Fibroblast of the aortic adventitia (primary cell): ENCODE measurements at regions not wholly inside any gene's neighbourhood (a gene's known extent, or its start where the extent isn't known, plus 50 kb on each side); places are given as distances from the start of the nearest gene placed in this dataset.

ENCODE experiments used
- DNase-seq: peaks from one replicate; pipeline ENCODE4 v3.0.0-alpha.2; 2010; ENCODE audit warnings: low read depth
- H3K4me3 ChIP-seq: 2 replicates; pipeline ENCODE4 v1.5.1; 2011; ENCODE audit warnings: low read depth, mild to moderate bottlenecking, control low read depth, low read length, moderate library complexity
- TF ChIP-seq, protein P1 (sequence below): IDR thresholded peaks from 2 replicates; pipeline ENCODE4 v1.5.1; 2011; ENCODE audit warnings: mild to moderate bottlenecking, low read length, control low read depth, inconsistent platforms; ENCODE audit not compliant: insufficient read depth

DNA sequence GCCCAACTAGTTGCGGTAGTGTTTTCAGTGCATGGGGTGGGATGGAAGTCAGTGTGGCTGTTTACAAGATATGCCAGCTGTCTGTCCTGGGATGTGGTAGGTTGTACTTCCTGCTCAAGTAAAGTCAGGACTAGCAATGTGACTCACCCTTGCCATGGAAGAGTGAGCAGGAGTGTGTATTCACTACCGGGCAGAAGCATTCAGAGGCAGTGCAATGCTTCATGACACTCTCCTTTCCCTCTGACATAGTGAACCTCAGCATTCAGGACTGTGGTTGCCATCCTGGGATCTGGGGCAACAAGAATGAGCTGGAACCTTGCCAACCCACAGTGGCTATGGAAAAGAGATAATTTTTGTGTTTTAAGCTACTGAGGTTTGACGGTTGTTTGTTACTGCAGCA is 68.9 kb downstream of the BOD1 start:
- peak; percentile 22 for DNase-seq

DNA sequence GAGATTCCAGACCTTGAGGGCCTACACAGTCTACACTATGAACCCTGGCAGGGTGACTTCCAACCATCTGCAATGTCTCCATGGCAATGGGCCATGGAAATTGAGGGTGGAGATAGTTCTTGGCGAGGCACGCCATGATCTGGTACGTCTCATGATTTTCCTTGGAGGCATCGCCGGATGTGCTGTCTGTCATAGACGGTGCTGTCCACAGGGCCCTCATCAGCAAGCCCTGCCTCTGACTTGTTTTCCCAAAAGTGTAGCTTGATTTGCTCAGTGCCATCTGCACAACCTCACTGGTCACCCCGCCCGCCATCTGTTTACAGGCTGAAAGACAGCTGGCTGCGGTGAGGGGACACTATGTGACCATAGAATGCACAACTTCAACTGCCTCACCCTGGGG is 73.5 kb downstream of the BOD1 start:
- DNase-seq = peak; percentile 19
- H3K4me3 ChIP-seq = no peak overlapping the region
- TF ChIP-seq, protein P1, sequence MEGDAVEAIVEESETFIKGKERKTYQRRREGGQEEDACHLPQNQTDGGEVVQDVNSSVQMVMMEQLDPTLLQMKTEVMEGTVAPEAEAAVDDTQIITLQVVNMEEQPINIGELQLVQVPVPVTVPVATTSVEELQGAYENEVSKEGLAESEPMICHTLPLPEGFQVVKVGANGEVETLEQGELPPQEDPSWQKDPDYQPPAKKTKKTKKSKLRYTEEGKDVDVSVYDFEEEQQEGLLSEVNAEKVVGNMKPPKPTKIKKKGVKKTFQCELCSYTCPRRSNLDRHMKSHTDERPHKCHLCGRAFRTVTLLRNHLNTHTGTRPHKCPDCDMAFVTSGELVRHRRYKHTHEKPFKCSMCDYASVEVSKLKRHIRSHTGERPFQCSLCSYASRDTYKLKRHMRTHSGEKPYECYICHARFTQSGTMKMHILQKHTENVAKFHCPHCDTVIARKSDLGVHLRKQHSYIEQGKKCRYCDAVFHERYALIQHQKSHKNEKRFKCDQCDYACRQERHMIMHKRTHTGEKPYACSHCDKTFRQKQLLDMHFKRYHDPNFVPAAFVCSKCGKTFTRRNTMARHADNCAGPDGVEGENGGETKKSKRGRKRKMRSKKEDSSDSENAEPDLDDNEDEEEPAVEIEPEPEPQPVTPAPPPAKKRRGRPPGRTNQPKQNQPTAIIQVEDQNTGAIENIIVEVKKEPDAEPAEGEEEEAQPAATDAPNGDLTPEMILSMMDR = no peak

More for the DNA sequence above, 68.9 kb downstream of the BOD1 start:
- H3K4me3 ChIP-seq = no peak overlapping the region
- TF ChIP-seq, protein P1 = no peak

DNA sequence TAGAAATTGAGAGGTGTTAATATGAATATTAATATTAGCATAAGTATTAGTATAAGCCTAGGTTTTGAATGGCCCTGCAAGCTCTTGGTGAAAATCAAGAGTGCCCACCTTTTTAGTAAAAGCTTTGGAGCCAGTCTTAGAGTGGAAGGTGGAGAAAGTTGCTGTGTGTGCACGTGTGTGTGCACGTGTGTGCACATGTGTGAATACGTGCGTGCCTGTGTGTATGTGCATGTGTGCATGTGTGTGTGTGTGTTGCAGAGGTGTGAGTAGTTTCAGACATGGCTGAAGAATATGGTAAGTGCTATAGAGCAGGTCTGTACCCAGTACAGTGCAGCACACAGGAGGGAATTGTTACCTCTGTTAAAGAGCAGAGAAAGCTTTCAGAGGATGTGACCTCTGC is 74.3 kb downstream of the BOD1 start:
- TF ChIP-seq, protein P1 = no peak
- no peak overlapping the region for H3K4me3 ChIP-seq
- no peak for DNase-seq

DNA sequence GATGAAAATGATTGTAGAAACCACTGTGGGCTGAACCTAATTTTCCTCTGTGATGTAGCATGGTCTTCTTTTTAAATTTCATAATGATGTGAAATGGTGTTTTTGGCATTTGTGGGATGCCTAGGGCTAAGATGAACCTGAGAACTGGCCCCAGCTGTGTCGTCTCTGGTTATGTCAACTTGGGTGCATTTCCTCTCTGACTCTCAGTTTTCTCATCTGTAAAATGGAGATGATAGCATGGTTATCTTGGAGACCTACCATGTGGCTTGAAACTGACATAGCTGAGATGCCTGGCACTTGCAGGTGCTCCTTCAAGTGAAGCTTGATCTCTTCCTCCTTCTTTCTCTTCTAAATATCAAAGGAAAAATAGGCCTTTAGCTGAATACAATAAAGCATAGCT is 77.8 kb downstream of the BOD1 start:
- DNase-seq = no peak
- TF ChIP-seq, protein P1 = no peak
- H3K4me3 ChIP-seq = no peak overlapping the region

DNA sequence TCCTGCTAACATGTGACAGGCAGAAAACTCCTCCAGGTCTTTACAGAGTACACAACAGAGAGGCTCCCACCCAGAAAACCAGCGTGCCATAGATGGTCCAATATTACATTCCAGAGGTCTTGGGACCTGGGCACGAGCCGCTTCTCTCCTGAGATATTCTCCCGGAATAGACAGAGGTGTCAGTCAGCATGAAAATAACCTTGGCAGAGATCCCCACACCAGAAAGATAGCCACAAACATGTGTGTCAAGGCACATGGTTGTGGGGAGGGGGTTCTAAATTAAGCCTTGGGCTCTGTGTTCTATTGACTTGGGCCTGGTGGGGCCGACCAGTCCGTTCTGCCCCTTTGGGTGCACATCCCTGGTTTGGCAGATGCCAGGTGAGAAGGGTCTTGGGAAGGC is 78.4 kb downstream of the BOD1 start:
- no peak overlapping the region for H3K4me3 ChIP-seq
- TF ChIP-seq, protein P1 = no peak
- no peak for DNase-seq

DNA sequence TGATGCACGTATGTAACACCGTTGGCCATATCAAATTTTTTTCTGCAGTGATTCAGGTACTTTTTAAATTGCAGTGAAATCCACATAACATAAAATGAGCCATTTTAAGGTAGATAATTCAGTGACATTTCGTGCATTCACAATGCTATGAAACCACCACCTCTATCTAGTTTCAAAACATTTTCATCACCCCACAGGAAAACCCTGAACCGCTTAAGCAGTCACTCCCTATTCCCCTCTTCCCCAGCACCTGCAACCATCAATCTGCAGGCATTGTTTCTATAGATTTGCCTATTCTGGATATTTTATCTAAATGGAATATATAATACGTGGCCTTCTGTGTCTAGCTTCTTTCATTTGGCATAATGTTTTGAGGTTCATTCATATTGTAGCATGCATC is 79.2 kb downstream of the BOD1 start:
- H3K4me3 ChIP-seq = no peak overlapping the region
- no peak for DNase-seq
- TF ChIP-seq, protein P1 = no peak

DNA sequence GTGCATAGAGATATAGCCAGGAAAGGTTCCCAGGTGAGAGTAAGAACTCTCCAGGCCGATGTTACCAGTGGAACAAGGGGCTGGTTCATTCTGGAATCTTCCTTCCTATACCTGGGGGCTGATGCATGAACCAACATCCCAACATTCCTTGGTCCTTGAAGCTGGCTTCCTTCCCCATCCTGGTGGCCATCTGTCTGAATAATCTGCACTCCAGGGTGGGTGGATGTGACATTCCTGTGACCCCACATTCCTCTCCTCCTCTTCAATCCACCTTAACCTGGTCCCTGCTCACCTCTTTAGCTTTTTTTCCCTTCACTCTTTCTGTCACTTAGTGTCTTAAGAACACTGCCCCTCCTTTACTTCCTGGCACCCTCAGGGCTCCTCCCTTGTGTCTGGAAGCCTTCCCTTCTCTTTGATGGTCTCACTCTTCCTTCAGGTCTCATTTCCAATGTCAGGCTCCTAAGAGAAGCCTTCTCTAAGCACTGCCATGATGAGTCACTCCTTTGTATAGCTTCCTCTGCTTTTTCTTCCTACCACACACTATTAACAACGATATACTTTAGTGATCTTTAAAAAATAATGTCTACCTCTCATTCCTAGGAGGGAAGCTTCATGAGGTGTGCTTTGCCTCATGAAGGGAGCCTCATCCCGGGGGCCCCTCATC is 80.3 kb downstream of the BOD1 start:
- peak; percentile 20 for DNase-seq
- TF ChIP-seq, protein P1 = no peak
- no peak overlapping the region for H3K4me3 ChIP-seq
